Tongue (tissue), 1 donor: ENCODE measurements at regions not wholly inside any gene's neighbourhood (a gene's known extent, or its start where the extent isn't known, plus 50 kb on each side); places are given as distances from the start of the nearest gene placed in this dataset.
A peak's percentile ranks its signal among the peaks of the same experiment; 100 is the strongest.

Experiments used
- DNase-seq: peaks from one replicate; pipeline ENCODE4 v3.0.0-alpha.2; 2015

GRCh38 chr11:37605229-37605628 is 1007.2 kb upstream of the RAG2 start:
- DNase-seq = no peak

DNA sequence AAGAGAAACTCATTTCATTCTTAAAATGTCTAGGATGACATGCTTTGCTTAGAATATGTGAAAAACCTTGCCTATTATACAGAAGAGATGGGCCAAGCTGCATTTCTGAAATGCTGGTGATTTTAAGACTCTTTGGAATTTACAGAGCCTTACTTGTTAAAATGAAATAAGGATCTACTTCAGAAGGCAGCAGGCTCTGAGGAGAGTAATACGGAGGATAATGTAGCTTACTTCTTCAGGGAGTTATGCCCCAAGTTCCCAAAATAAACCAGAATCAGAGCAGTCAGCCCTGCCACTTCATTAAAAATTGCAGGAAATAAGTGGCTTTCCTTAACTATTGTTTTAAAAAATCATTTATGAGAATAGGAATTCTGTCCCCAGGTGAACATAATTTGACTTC is 1000.3 kb upstream of the RAG2 start:
- no peak for DNase-seq

DNA sequence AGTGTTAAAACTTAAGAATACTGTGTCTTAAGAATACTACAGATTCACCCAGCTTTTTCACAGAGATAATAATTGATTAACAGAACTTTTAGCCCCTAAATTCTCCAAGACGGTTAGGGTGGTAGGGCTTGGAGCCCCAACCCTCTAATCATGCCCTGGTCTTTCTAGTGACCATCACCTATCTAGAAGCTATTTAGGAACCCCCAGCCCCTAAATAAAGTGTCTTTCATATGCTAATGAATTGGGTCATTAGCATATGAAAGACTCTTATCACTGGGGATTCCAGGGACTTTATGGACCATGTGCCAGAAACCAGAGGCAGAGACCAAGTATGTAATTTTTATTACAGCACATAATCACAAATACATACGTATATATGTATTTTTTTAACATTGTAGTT is 999.7 kb upstream of the RAG2 start:
- DNase-seq = no peak

DNA sequence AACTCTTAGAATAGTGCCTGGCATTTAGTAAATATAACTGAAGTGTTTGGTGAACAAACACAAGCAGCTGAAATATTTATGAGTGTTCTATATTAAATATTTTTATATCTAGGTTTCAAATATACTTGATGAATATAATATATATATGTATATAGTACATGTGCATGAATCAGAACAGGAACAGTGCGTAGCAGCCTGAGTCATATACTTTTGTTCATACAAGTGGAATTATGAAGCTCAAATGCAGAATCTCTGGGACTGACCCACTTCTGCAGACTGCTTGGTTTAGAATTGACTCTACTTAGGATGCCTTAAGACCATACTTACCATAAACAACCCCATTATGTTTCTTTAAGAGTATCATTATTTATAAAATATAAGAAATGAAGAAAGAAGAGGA is 997.8 kb upstream of the RAG2 start:
- no peak for DNase-seq

GRCh38 chr11:37574361-37574760 is 976.3 kb upstream of the RAG2 start:
- DNase-seq = no peak

DNA sequence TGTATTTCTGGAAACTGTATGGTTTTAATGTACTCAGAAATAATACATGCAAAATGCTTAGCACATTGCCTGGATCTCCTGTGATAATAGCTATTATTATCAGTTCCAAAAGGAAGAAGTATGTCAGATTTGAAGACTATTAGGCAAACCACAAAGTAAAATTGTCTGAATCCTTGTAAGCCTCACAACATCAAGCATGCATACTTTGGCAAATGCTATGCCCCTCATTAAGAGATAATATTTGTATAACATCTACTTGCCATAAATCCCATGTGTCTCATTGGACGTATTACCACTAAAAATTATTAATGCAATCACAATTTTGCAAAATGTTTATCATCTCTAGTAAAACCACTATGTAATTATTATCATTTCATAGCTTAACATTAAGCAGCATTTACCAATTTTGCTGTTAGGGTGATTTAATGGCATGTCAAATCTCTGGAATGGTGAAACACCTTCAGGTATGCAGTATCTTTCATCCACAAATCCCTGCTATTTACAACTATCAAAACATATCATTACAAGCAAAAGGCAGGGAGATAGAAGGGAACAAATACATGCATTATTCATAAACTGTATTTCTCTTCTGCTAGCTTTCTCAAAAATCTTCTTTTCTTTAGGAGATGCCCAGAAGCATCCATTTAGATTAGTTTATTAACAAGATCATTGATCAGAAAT is 974.6 kb upstream of the RAG2 start:
- no peak for DNase-seq

- no peak for DNase-seq
Measured at GRCh38 chr11:37571246-37571645, 973.2 kb upstream of the RAG2 start.

DNA sequence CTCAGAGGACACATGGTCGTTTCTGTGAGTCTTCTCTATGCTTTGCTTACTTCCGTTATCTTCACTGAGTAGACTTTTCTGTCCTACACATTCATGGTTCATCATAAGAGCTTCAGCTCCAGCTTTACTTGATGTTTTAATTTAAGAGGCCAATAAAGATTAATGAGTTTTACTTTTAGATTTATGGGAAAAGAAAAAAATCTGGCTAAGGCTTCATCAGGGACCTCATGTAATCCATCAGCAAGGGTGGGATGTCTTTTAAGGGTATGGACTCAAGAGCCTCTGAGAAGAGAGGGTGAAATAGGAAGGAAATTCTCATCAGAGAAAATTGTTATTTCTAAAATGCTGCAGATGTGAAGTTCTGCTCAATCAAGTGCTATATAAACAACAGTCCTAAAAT is 963.0 kb upstream of the RAG2 start:
- no peak for DNase-seq

DNA sequence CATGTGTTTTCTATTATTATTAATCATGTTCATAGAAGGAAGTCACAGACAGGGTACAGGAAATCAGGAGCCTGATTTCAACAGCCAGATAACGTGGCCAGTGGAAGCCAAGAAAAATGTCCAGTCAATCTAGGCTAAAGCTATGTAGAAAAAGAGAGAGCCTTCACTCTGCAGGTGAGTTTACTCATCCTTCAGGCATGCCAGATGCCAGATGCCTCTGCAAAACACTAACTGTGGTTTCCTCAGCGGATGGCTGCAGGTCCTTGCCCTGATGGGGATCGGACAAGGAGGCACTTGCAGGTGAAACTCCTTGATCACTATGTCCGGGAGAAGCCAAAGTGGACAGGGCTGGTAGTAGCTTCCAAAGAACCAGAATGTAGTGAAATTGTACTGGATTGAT is 962.3 kb upstream of the RAG2 start:
- no peak for DNase-seq

- peak; percentile 3 for DNase-seq
Measured at GRCh38 chr11:37558619-37559210, 960.7 kb upstream of the RAG2 start.

DNA sequence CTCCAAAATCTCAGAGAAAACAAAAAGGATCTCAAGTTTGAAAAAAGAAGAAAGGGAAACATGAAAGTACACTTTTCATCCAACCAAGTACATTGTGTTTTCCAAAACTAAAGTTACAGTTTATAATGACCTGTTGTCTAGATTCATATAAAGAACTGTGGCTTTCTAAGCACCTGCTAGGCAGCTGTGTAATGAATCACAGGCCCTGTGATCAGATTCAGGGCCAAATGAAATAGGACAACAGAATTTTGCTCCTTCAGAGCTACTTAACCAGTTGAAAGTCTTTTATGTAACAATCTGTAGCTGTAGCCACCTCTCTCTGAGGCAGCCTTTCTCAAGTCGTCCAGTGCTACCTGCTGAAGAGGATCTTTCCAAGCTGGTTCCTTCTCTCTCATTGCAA is 960.0 kb upstream of the RAG2 start:
- DNase-seq = peak; percentile 32

- DNase-seq = no peak
Measured at GRCh38 chr11:37552284-37552683, 954.2 kb upstream of the RAG2 start.

DNA sequence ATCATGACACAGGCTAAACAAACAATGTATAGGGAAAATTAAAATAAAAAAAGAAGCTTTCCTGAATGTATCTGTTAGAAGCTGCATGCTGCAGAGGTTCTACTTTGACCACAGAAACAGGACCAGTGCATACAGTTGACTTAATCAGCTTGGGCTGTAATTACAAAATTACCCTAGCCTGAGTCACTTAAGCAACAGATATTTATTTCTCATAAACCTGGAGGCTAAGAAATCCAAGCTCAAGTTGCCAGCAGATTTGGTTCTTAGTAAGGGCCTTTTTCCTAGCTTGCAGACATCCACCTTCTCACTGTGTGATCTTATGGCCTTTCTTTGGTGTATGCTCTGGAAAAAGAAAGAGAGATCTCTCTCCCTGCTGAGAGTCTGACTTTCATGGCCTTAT is 946.5 kb upstream of the RAG2 start:
- no peak for DNase-seq

DNA sequence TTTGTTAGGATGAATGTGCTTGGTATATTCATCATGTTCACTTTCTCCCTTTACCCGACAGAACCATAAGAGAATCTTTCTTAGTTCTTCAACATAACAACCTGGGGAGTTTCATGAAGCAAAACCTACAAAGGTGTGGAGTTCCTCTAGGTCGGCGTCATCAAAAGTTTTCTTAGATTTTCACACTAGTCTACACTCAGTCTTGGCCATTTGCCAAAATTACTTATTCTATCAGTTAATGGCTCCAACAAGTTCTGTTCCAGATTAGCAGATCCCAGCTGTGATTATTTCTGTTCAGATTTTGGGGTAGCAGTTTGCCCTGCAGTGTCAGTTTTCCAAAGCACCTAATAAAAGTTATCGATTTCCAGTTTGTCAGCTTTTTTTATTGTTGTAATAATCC is 935.8 kb upstream of the RAG2 start:
- no peak for DNase-seq

DNA sequence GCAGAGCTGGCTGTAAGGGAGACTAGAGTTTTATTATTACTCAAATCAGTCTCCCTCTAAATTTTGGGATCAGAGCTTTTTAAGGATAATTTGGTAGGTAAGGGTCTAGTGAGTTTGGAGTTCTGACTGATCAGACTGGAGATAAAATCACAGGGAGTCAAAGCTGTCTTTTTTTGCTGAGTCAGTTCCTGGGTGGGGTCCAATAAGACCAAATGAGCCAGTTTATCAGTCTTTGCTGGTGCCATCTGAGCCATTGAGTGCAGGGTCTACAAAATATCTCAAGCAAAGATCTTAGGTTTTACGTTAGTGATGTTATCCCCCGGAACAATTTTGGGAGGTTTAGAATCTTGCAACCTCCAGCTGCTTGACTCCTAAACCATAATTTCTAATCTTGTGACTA is 935.1 kb upstream of the RAG2 start:
- DNase-seq = no peak

- DNase-seq = no peak
Measured at GRCh38 chr11:37532271-37532670, 934.2 kb upstream of the RAG2 start.

DNA sequence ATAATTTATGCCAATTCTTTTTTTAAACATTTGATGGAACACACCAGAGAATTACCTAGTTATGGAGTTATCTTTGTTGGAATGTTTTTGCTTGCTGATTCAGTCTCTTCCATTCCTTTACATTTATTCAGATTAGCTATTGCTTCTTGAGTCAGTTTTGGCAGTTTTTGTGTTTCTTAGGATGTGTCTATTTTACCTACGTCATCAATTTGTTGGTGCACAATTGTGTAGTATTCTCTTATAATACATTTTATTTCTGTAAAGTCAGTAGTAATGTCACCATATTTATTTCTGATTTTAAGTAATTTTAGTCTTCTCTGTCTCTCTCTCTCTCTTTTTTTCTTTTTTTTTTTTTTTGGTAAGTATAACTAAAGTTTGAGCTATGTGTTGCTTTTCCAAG is 929.5 kb upstream of the RAG2 start:
- DNase-seq = no peak

GRCh38 chr11:37525336-37525735 is 927.3 kb upstream of the RAG2 start:
- no peak for DNase-seq

DNA sequence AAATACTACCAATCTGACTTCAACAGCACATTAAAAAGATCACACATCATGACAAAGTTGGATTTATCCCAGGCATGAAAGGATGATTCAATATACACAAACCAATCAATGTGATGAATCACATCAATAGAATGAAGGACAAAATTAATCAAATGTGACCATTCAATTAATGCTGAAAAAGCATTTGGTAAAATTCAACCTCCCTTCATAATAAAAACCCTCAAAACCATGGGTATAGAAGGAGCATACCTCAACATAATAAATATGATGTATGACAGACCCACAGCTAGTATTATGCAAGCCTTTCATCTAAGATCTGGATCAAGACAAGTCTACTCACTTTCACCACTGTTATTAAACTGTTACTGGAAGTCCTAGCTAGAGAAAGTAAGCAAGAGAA is 921.7 kb upstream of the RAG2 start:
- DNase-seq = no peak

DNA sequence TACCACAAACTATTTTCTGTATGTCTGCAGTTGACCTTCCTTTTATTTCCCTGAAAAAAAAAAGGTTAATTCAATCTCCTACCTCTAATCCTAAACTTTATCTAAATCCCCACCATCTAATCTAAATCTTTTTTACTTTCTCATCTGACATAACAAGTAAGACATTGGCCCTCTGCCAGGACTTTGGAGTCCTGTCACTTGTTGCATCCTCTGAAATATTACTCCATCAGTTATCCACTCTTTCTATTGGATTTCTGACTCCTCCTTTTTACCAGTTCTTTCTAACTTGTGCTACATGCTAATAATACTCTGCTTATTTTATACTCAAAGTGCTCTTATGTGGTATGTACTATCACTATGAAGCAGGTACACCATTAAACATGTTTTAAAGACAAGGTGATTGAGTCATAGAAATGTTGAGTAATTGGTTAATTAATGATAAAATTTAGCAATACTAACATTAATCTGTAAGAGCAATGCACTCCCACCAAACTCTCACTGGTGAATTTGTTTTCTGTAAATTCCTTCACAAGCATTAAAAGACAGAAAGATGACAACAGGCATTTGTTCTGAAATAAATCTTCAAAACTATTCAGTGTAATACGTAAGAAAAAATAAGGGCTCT is 914.2 kb upstream of the RAG2 start:
- no peak for DNase-seq

GRCh38 chr11:37511425-37511933 is 913.4 kb upstream of the RAG2 start:
- no peak for DNase-seq

- no peak for DNase-seq
Measured at GRCh38 chr11:37509506-37509905, 911.5 kb upstream of the RAG2 start.

DNA sequence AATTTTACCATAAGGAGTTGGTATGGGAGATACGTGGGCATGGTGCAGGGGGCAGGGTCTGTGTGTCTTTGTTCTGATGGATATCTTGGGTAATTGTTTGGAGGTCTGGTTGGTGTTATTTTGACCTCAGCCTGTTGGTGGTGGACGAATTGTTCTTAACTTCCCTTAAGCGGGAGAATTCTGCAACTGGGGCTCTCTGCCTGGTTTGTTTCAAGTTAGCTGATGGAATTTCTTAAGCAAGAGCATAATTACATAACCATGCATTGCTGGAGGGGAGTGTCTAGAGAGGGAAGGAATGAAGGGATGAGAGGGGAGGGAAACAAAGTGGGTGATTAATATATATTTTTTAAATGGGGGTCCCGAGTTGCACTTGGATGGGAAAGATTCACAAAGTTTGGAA is 908.5 kb upstream of the RAG2 start:
- DNase-seq = no peak

DNA sequence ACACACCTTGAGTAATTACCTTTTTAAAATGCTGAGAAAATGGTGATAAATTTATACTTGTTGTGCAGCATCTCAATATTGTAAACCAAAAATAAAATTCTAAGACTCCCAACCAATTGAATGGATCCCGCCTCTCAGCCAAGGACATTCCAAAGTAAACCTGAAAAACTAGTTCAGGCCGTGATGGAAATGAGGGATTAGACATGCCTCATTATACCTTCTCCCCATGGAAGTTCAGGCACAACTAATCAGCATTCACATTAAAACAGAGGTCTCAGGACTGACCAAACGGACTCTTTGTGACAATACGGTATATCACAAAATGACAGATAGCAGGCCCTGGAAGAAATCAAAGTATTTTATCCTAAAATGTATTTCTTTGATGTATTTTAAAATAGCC is 907.4 kb upstream of the RAG2 start:
- DNase-seq = no peak
